ENCODE measurements at regions not wholly inside any gene's neighbourhood (a gene's known extent, or its start where the extent isn't known, plus 50 kb on each side); places are given as distances from the start of the nearest gene placed in this dataset.
"Not testable (repeated sequence)": the region's sequence is repeated elsewhere in the genome, so short reads cannot be mapped to it uniquely, and the experiment has no call there.

- DNase-seq (ENCODE audit: low read depth): no peak
Measured at GRCh38 chr7:146057958-146058357, 58.6 kb upstream of the CNTNAP2 start.

- DNase-seq (ENCODE audit: low read depth): no peak
Measured at GRCh38 chr7:146054909-146055308, 61.7 kb upstream of the CNTNAP2 start.

GRCh38 chr7:146053492-146053891, 63.1 kb upstream of the CNTNAP2 start:
- DNase-seq (ENCODE audit: low read depth): no peak

GRCh38 chr7:146043310-146043709, 73.3 kb upstream of the CNTNAP2 start:
- DNase-seq (ENCODE audit: low read depth): not testable (repeated sequence)

- no peak for DNase-seq (ENCODE audit: low read depth)
Measured at GRCh38 chr7:146028251-146028750, 88.3 kb upstream of the CNTNAP2 start.

- DNase-seq (ENCODE audit: low read depth): no peak
Measured at GRCh38 chr7:146027243-146027642, 89.4 kb upstream of the CNTNAP2 start.

- DNase-seq (ENCODE audit: low read depth): no peak
Measured at GRCh38 chr7:146022776-146023175, 93.8 kb upstream of the CNTNAP2 start.

GRCh38 chr7:146019041-146020004, 97.3 kb upstream of the CNTNAP2 start:
- not testable (repeated sequence) for DNase-seq (ENCODE audit: low read depth)

- DNase-seq (ENCODE audit: low read depth): not testable (repeated sequence)
Measured at GRCh38 chr7:146017366-146017765, 99.2 kb upstream of the CNTNAP2 start.

GRCh38 chr7:146014154-146014553, 102.4 kb upstream of the CNTNAP2 start:
- not testable (repeated sequence) for DNase-seq (ENCODE audit: low read depth)

- no peak for DNase-seq (ENCODE audit: low read depth)
Measured at GRCh38 chr7:146008293-146008692, 108.3 kb upstream of the CNTNAP2 start.

GRCh38 chr7:146004805-146005204, 111.8 kb upstream of the CNTNAP2 start:
- no peak for DNase-seq (ENCODE audit: low read depth)

GRCh38 chr7:146002431-146003078, 114.0 kb upstream of the CNTNAP2 start:
- no peak for DNase-seq (ENCODE audit: low read depth)

- DNase-seq (ENCODE audit: low read depth): no peak
Measured at GRCh38 chr7:146002008-146002407, 114.6 kb upstream of the CNTNAP2 start.

GRCh38 chr7:146000882-146001281, 115.7 kb upstream of the CNTNAP2 start:
- no peak for DNase-seq (ENCODE audit: low read depth)

GRCh38 chr7:145989469-145989868, 127.1 kb upstream of the CNTNAP2 start:
- DNase-seq (ENCODE audit: low read depth): no peak

GRCh38 chr7:145986248-145986874, 130.2 kb upstream of the CNTNAP2 start:
- no peak for DNase-seq (ENCODE audit: low read depth)

- DNase-seq (ENCODE audit: low read depth): no peak
Measured at GRCh38 chr7:145978769-145979168, 137.8 kb upstream of the CNTNAP2 start.

GRCh38 chr7:145959981-145960380, 156.6 kb upstream of the CNTNAP2 start:
- DNase-seq (ENCODE audit: low read depth): no peak

- DNase-seq (ENCODE audit: low read depth): no peak
Measured at GRCh38 chr7:145957160-145957890, 159.3 kb upstream of the CNTNAP2 start.

GRCh38 chr7:145951566-145951965, 165.0 kb upstream of the CNTNAP2 start:
- no peak for DNase-seq (ENCODE audit: low read depth)

- no peak for DNase-seq (ENCODE audit: low read depth)
Measured at GRCh38 chr7:145928937-145929336, 187.7 kb upstream of the CNTNAP2 start.

Measured in ELR (cell line).